SK-N-MC (cell line): ENCODE measurements at regions not wholly inside any gene's neighbourhood (a gene's known extent, or its start where the extent isn't known, plus 50 kb on each side); places are given as distances from the start of the nearest gene placed in this dataset.

Source experiments
- EZH2 ChIP-seq: fragments of 200-600 bp; sonication (generic); IDR thresholded peaks from one replicate; pipeline ENCODE4 v1.6.1; 2017; ENCODE audit warnings: antibody characterized with exemption
- POLR2AphosphoS5 ChIP-seq: IDR thresholded peaks from 2 replicates; pipeline ENCODE4 v1.6.1; 2012; ENCODE audit warnings: mild to moderate bottlenecking, low read depth, low read length, borderline replicate concordance

DNA sequence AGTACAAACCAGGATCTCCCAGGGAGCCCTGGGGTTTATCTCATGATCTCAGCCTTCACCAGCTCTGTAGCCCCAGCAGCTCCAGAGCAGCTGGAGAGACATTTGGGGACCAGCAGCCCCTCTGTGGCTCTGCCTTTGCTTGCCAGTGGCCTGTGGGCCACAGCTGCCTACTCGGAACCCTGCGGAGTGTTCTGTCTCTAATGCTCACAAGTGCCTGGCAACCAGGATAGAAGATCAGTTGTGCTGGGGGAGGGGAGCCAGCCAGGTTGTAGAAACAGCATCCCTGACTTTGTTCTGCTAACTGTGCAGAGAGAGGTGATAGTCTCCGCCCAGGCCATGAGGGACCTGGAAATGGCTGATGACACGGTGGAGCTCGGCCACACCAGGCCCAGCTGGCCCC is 50.9 kb upstream of the KCNJ15 start:
- TF ChIP-seq EZH2 (no peak), POLR2AphosphoS5 (no peak)
